OCI-LY1 (cell line): ENCODE measurements at regions not wholly inside any gene's neighbourhood (a gene's known extent, or its start where the extent isn't known, plus 50 kb on each side); places are given as distances from the start of the nearest gene placed in this dataset.
"Not testable (repeated sequence)": the region's sequence is repeated elsewhere in the genome, so short reads cannot be mapped to it uniquely, and the experiment has no call there.

Experiments
- H2AFZ ChIP-seq: fragments of 200-600 bp; sonication (generic), shearing (Covaris generic); 2 replicates; pipeline ENCODE4 v1.6.0; 2014; ENCODE audit warnings: antibody characterized with exemption, mild to moderate bottlenecking, low read length
- H3F3A ChIP-seq: fragments of 200-600 bp; sonication (generic), shearing (Covaris generic); 2 replicates; pipeline ENCODE4 v1.6.0; 2014; ENCODE audit warnings: mild to moderate bottlenecking, antibody characterized with exemption, low read length, moderate library complexity; ENCODE audit not compliant: insufficient read depth
- H3K27ac ChIP-seq: fragments of 200-600 bp; sonication (generic); 2 replicates; pipeline ENCODE4 v1.5.1; 2014; ENCODE audit warnings: low read length, mixed run types, mild to moderate bottlenecking, low read depth; ENCODE audit not compliant: poor library complexity, severe bottlenecking
- H3K27me3 ChIP-seq: fragments of 200-600 bp; sonication (generic); 2 replicates; pipeline ENCODE4 v1.6.0; 2014; ENCODE audit warnings: antibody characterized with exemption, mild to moderate bottlenecking, low read length, moderate library complexity; ENCODE audit not compliant: insufficient read depth
- H3K36me3 ChIP-seq: fragments of 200-600 bp; sonication (generic); 2 replicates; pipeline ENCODE4 v1.6.1; 2014; ENCODE audit warnings: mild to moderate bottlenecking, antibody characterized with exemption, low read length, moderate library complexity, mixed read lengths; ENCODE audit not compliant: insufficient read depth
- H3K4me1 ChIP-seq: fragments of 200-600 bp; sonication (generic); 2 replicates; pipeline ENCODE4 v1.5.1; 2014; ENCODE audit warnings: mild to moderate bottlenecking, low read length, moderate library complexity; ENCODE audit not compliant: insufficient read depth, severe bottlenecking
- H3K4me2 ChIP-seq: fragments of 200-600 bp; sonication (generic), shearing (Covaris generic); 2 replicates; pipeline ENCODE4 v1.6.1; 2014; ENCODE audit warnings: low read length
- H3K4me3 ChIP-seq: fragments of 200-600 bp; sonication (generic); 2 replicates; pipeline ENCODE4 v1.5.1; 2014; ENCODE audit warnings: low read length, low read depth, mild to moderate bottlenecking, mixed read lengths; ENCODE audit not compliant: poor library complexity, severe bottlenecking
- H3K79me2 ChIP-seq: fragments of 200-600 bp; shearing (Covaris generic); 2 replicates; pipeline ENCODE4 v1.6.1; 2016; ENCODE audit warnings: mixed run types, low read length, mixed read lengths; ENCODE audit not compliant: insufficient read depth
- H3K9ac ChIP-seq: fragments of 200-600 bp; sonication (generic), shearing (Covaris generic); 2 replicates; pipeline ENCODE4 v1.6.1; 2014; ENCODE audit warnings: mild to moderate bottlenecking, low read length, mixed read lengths
- H3K9me2 ChIP-seq: fragments of 200-600 bp; sonication (generic), shearing (Covaris generic); 2 replicates; pipeline ENCODE4 v1.6.1; 2014; ENCODE audit warnings: low read depth, mild to moderate bottlenecking, low read length, mixed read lengths
- H3K9me3 ChIP-seq: fragments of 200-600 bp; shearing (Covaris generic); 2 replicates; pipeline ENCODE4 v1.6.1; 2014; ENCODE audit warnings: low read length, mixed read lengths
- H4K20me1 ChIP-seq: fragments of 200-600 bp; sonication (generic), shearing (Covaris generic); 2 replicates; pipeline ENCODE4 v1.6.0; 2016; ENCODE audit warnings: mild to moderate bottlenecking, low read length; ENCODE audit not compliant: insufficient read depth
- CTCF ChIP-seq: fragments of 200-600 bp; sonication (generic), shearing (Covaris generic); IDR thresholded peaks from 2 replicates; pipeline ENCODE4 v1.5.1; 2017; ENCODE audit warnings: mild to moderate bottlenecking, antibody characterized with exemption, low read length, moderate library complexity, mixed read lengths
- EZH2 ChIP-seq: fragments of 200-600 bp; sonication (generic), shearing (Covaris generic); IDR thresholded peaks from 2 replicates; pipeline ENCODE4 v1.8.0; 2017; ENCODE audit warnings: borderline replicate concordance, mixed run types, mild to moderate bottlenecking, antibody characterized with exemption, low read length, moderate library complexity, mixed read lengths

GRCh38 chr21:27545754-27546349 lies 579.0 kb upstream of the ADAMTS5 start:
- no peaks in the 10 kb centered on the region for H3K79me2 ChIP-seq
- no peaks in the 10 kb centered on the region for H3K36me3 ChIP-seq
- no peak overlapping the region for H2AFZ ChIP-seq
- no peak for TF ChIP-seq CTCF
- TF ChIP-seq EZH2 = no peak
- H3K4me3 ChIP-seq = no peak overlapping the region
- no peaks in the 10 kb centered on the region for H3K4me1 ChIP-seq
- no peaks in the 10 kb centered on the region for H4K20me1 ChIP-seq
- H3K9me2 ChIP-seq = no peaks in the 10 kb centered on the region
- no peaks in the 10 kb centered on the region for H3F3A ChIP-seq
- H3K27ac ChIP-seq = no peak overlapping the region
- H3K9me3 ChIP-seq = no peaks in the 10 kb centered on the region
- H3K27me3 ChIP-seq = no peaks in the 10 kb centered on the region
- H3K4me2 ChIP-seq = no peak overlapping the region
- no peak overlapping the region for H3K9ac ChIP-seq

- not testable (repeated sequence) for H3K36me3 ChIP-seq, H3K4me1 ChIP-seq, H3K79me2 ChIP-seq, H3K9me2 ChIP-seq, H3F3A ChIP-seq, H3K4me2 ChIP-seq, H3K9me3 ChIP-seq, H4K20me1 ChIP-seq, H3K9ac ChIP-seq, H2AFZ ChIP-seq, H3K27me3 ChIP-seq, H3K27ac ChIP-seq, H3K4me3 ChIP-seq
Measured at GRCh38 chr21:27542126-27542525, 575.2 kb upstream of the ADAMTS5 start.

GRCh38 chr21:27536319-27536718 lies 569.4 kb upstream of the ADAMTS5 start:
- Histone ChIP-seq H3K36me3 (no peaks in the 10 kb centered on the region), H3K79me2 (no peaks in the 10 kb centered on the region), H3F3A (no peaks in the 10 kb centered on the region), H3K4me3 (no peak overlapping the region), H3K9me3 (no peaks in the 10 kb centered on the region), H3K27ac (no peak overlapping the region), H2AFZ (no peak overlapping the region), H3K4me2 (no peak overlapping the region), H4K20me1 (no peaks in the 10 kb centered on the region), H3K27me3 (no peaks in the 10 kb centered on the region), H3K9me2 (no peaks in the 10 kb centered on the region), H3K4me1 (no peaks in the 10 kb centered on the region), H3K9ac (no peak overlapping the region)
- TF ChIP-seq EZH2 (no peak), CTCF (no peak)

GRCh38 chr21:27535188-27535587 lies 568.3 kb upstream of the ADAMTS5 start:
- Histone ChIP-seq H3K9me2 (no peaks in the 10 kb centered on the region), H3K79me2 (no peaks in the 10 kb centered on the region), H3K27ac (no peak overlapping the region), H3K4me2 (no peak overlapping the region), H3K9ac (no peak overlapping the region), H3F3A (no peaks in the 10 kb centered on the region), H4K20me1 (no peaks in the 10 kb centered on the region), H3K27me3 (no peaks in the 10 kb centered on the region), H3K4me1 (no peaks in the 10 kb centered on the region), H3K36me3 (no peaks in the 10 kb centered on the region), H3K9me3 (no peaks in the 10 kb centered on the region), H2AFZ (no peak overlapping the region), H3K4me3 (no peak overlapping the region)
- TF ChIP-seq CTCF = no peak
